SK-N-SH (cell line): ENCODE measurements at regions not wholly inside any gene's neighbourhood (a gene's known extent, or its start where the extent isn't known, plus 50 kb on each side); places are given as distances from the start of the nearest gene placed in this dataset.

Experiments
- CHD2 ChIP-seq: fragments of 150-350 bp; IDR thresholded peaks from 2 replicates; pipeline ENCODE4 v1.6.1; 2018; ENCODE audit warnings: low read length; ENCODE audit not compliant: partially characterized antibody
- EP300 ChIP-seq, 2 experiments: IDR thresholded peaks; 2 replicates each; pipeline versions ENCODE4 v1.4.0 to v1.6.1; 2012; ENCODE audit warnings: borderline replicate concordance in 1 of 2, low read depth in 1 of 2, low read length in 1 of 2
- EZH2phosphoT487 ChIP-seq: fragments of 200-600 bp; sonication (generic); IDR thresholded peaks from 2 replicates; pipeline ENCODE4 v1.6.1; 2017; ENCODE audit warnings: low read depth, mixed run types, mild to moderate bottlenecking, antibody characterized with exemption, moderate library complexity, borderline replicate concordance
- MXI1 ChIP-seq: IDR thresholded peaks from 2 replicates; pipeline ENCODE4 v1.6.1; 2012; ENCODE audit warnings: mild to moderate bottlenecking, low read depth, low read length, improper control_type of control experiment
- POLR2AphosphoS5 ChIP-seq: IDR thresholded peaks from 2 replicates; pipeline ENCODE4 v1.6.1; 2012; ENCODE audit warnings: low read depth, low read length
- RAD21 ChIP-seq: IDR thresholded peaks from 2 replicates; pipeline ENCODE4 v1.6.1; 2012; ENCODE audit warnings: mild to moderate bottlenecking, low read length
- RFX5 ChIP-seq: IDR thresholded peaks from 2 replicates; pipeline ENCODE4 v1.6.1; 2012; ENCODE audit warnings: mild to moderate bottlenecking, improper control_type of control experiment, low read length
- TF ChIP-seq, protein P1 (sequence below): fragments of 200-600 bp; sonication (generic); IDR thresholded peaks from 2 replicates; pipeline ENCODE4 v1.6.1; 2017; ENCODE audit warnings: antibody characterized with exemption, mild to moderate bottlenecking, moderate library complexity
- TF ChIP-seq, protein P2 (sequence below): IDR thresholded peaks from 2 replicates; pipeline ENCODE4 v1.4.0; 2012; ENCODE audit warnings: low read depth

DNA sequence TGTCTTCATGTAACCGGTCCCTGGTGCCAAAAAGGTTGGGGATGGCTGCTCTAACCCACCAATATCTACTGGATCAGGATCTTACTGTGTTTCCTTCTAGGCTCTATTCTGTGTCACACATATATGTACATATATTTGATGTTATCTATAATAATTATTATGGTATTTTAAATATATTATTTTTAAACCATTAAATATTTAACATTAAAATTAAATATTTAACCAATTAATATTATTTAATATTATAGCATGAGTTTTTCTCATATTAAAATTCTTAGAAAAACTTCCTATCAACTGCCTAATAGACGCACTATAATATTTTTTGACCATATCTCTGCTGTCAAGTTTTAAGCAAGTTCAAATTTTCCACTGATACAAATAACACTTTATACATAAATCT, 196.9 kb upstream of the PLET1 start:
- TF ChIP-seq, protein P1, sequence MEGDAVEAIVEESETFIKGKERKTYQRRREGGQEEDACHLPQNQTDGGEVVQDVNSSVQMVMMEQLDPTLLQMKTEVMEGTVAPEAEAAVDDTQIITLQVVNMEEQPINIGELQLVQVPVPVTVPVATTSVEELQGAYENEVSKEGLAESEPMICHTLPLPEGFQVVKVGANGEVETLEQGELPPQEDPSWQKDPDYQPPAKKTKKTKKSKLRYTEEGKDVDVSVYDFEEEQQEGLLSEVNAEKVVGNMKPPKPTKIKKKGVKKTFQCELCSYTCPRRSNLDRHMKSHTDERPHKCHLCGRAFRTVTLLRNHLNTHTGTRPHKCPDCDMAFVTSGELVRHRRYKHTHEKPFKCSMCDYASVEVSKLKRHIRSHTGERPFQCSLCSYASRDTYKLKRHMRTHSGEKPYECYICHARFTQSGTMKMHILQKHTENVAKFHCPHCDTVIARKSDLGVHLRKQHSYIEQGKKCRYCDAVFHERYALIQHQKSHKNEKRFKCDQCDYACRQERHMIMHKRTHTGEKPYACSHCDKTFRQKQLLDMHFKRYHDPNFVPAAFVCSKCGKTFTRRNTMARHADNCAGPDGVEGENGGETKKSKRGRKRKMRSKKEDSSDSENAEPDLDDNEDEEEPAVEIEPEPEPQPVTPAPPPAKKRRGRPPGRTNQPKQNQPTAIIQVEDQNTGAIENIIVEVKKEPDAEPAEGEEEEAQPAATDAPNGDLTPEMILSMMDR: no peak
- TF ChIP-seq POLR2AphosphoS5 (no peak), RAD21 (no peak), EP300 (IDR thresholded peaks at IDR 0.05; ENCODE audit: borderline replicate concordance in 1 of 2, low read depth in 1 of 2, low read length in 1 of 2) (no peak), EZH2phosphoT487 (no peak), MXI1 (no peak), RFX5 (no peak), CHD2 (no peak)
- TF ChIP-seq, protein P2, sequence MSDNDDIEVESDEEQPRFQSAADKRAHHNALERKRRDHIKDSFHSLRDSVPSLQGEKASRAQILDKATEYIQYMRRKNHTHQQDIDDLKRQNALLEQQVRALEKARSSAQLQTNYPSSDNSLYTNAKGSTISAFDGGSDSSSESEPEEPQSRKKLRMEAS: no peak
